Psoas muscle (tissue), 7 donors: ENCODE measurements at regions not wholly inside any gene's neighbourhood (a gene's known extent, or its start where the extent isn't known, plus 50 kb on each side); places are given as distances from the start of the nearest gene placed in this dataset.

Experiments
- ATAC-seq, 4 donors: fragments of 200-7000 bp; cut with Tn5 transposase; one replicate each; pipeline ENCODE4 v1.9.1; 2020; ENCODE audit warnings: moderate library complexity in 3 of 4, mild to moderate bottlenecking in 2 of 4
- DNase-seq, 2 donors: peaks; one replicate each; pipeline ENCODE4 v3.0.0-alpha.2; 2020
- H3K27ac ChIP-seq: fragments of 200-600 bp; one replicate; pipeline ENCODE4 v1.8.0; 2022
- H3K27me3 ChIP-seq, 3 donors: fragments of 200-600 bp in 1 of 3; one replicate each; pipeline versions ENCODE4 v1.6.1 to v1.8.0; 2013 to 2022; ENCODE audit warnings: low read length in 2 of 3, mild to moderate bottlenecking in 2 of 3, moderate library complexity in 1 of 3; ENCODE audit not compliant: insufficient read depth in 3 of 3
- H3K36me3 ChIP-seq, 2 donors: fragments of 200-600 bp in 1 of 2; one replicate each; pipeline versions ENCODE4 v1.6.1 to v1.8.0; 2013 to 2022; ENCODE audit warnings: low read depth in 1 of 2, mild to moderate bottlenecking in 1 of 2, moderate library complexity in 1 of 2; ENCODE audit not compliant: insufficient read depth in 1 of 2
- H3K4me1 ChIP-seq: fragments of 200-600 bp; one replicate; pipeline ENCODE4 v1.8.0; 2022
- H3K4me3 ChIP-seq: fragments of 200-600 bp; one replicate; pipeline ENCODE4 v1.8.0; 2022; ENCODE audit warnings: mild to moderate bottlenecking
- H3K9me3 ChIP-seq: fragments of 200-600 bp; one replicate; pipeline ENCODE4 v1.8.0; 2022
- WGBS, 3 donors: extraction: QIAGEN DNeasy Blood & Tissue Kit; methylation state at CpG; one replicate each; pipeline versions ENCODE4 v1.1.6 to v1.1.7; 2013; 5-methylcytosine and 5-hydroxymethylcytosine counted together
- intact Hi-C, 2 donors: fragments of 100-400 bp; cut with DNase I; formaldehyde crosslinking; loops; one replicate each; pipeline versions ENCODE4 v1.11.0 to v1.14.2; 2022
- TF ChIP-seq, protein P1 (sequence below): fragments of 200-600 bp; IDR thresholded peaks from one replicate; pipeline ENCODE4 v1.8.0; 2022; ENCODE audit warnings: antibody characterized with exemption
- donor health status: healthy with polysubstance abuse.
- donor health status: DM: no; HTN: no; CAD: no; lungs with moderate emphysema.
- donor health status: Bipolar disorder and iron deficiency.
- donor health status: healthy.
- donor health status: DM: yes; HTN: yes; CAD: no.
- donor health status: DM: no; HTN: no; CAD: no.
- donor health status: DM: yes; HTN: yes; CAD: no.

DNA sequence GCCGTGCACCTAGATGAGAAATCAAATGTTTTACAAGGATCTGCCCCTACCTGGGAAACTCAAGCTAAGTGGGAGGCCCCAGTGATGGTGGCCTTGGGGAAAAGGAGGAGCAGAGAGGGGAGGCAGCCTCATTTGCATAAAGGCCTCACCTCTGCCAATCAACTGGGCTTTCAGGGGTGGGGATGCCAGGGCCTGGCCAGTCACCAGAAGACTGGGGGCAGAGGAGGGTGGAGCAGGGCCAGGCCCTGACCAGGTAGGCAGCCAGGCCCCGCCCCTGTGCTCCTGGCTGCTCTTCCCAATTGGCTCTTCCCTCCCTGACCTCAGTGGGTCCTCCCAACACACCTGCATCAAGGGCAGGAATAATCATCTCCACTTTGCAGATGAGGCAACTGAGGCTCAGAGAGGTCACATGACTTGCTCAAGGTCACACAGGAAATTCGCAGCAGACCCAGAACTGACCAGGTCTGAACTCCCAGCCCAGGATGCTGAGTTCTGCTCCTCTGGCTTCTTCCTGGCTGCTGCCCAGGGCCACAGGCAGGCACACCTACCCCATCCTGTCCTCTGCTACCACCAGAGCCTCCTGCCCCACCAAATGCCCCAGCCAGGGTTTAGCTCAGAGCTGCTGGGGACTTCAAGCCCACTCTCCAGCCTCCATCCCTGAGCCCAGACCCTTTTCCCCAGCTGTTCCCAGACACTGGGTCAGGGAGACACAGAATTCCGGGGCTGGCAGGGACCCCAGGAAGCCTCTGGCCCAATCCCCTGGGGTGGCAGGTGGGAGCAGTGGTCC lies 677.9 kb downstream of the MATN1 start:
- intact Hi-C loops: no loop called here
- Histone ChIP-seq H3K36me3 (no peaks in the 10 kb centered on the region), H3K27me3 (peaks cover 0 to 19% (median 2%) of the 10 kb centered on the region in 3 donors), H3K9me3 (no peaks in the 10 kb centered on the region), H3K4me3 (no peak overlapping the region), H3K27ac (no peak overlapping the region), H3K4me1 (no peaks in the 10 kb centered on the region)
- WGBS, 3 donors: 68 to 78% (median 74%) methylated on average over 4 of the region's 4 CpGs
- DNase-seq (no peak), ATAC-seq (no peak)
- TF ChIP-seq, protein P1, sequence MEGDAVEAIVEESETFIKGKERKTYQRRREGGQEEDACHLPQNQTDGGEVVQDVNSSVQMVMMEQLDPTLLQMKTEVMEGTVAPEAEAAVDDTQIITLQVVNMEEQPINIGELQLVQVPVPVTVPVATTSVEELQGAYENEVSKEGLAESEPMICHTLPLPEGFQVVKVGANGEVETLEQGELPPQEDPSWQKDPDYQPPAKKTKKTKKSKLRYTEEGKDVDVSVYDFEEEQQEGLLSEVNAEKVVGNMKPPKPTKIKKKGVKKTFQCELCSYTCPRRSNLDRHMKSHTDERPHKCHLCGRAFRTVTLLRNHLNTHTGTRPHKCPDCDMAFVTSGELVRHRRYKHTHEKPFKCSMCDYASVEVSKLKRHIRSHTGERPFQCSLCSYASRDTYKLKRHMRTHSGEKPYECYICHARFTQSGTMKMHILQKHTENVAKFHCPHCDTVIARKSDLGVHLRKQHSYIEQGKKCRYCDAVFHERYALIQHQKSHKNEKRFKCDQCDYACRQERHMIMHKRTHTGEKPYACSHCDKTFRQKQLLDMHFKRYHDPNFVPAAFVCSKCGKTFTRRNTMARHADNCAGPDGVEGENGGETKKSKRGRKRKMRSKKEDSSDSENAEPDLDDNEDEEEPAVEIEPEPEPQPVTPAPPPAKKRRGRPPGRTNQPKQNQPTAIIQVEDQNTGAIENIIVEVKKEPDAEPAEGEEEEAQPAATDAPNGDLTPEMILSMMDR: no peak

DNA sequence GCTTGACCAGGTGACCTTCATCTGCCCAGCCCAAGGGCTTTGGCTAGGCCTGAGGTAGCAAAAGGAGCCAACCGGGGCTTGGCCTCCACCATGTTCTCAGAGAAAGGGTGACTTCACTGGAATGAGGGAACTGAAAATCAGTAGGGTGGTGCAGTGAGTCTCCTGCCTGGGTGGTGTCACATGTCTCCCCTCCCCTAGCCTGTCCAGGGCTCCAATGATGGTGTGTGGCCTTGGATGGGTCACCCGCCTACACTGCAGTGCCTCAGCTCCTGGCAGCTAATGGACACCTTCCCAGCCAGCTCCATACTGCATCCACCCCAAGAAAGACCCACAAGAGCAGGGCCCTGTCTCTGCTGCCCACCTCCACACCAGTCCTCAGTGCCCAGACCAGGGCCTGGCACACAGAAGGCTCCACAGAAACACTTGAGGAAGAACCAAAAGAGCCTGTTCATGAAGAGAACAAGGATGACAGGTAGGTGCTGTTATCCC lies 678.7 kb downstream of the MATN1 start:
- TF ChIP-seq, protein P1: no peak
- Histone ChIP-seq H3K4me1 (no peaks in the 10 kb centered on the region), H3K9me3 (no peaks in the 10 kb centered on the region), H3K27ac (no peak overlapping the region), H3K4me3 (no peak overlapping the region), H3K36me3 (no peaks in the 10 kb centered on the region), H3K27me3 (peaks cover 0 to 15% (median 2%) of the 10 kb centered on the region in 3 donors)
- ATAC-seq: no peak
- intact Hi-C loops: no loop called here
- no peak for DNase-seq
- 85 to 93% (median 89%) methylated on average over 2 of the region's 2 CpGs for WGBS, 3 donors

DNA sequence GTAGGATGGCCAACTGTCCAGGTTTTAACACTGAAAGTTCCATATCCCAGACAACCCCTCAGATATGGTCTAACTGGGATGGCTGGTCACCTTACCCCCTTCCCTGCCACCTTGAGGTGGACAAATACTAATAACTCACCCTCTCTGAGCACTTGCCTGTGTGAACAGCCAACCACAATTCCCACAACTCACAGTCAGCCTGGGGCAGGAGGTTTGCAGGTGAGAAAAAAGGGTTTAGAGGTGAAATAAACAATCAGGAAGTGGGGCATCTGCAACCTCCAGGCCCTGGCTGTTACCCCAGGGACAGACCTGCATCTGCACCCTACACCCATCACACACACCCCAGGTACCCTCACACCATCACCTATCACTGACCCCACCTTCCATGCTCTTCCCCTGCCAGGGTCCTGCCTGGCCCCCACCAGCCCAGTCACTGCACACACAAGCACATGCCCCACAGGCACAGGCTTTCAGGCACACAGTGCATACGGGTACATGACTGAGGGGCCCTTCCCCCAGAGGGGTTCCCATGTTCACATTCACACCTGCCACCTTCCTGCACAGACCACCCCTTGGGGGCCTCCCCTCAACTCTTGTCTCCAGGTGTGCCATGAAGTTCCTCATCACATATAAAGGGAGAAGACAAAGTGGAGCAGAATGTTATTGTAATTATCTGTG lies 679.5 kb downstream of the MATN1 start:
- ATAC-seq (no peak), DNase-seq (no peak)
- H3K4me1 ChIP-seq: no peaks in the 10 kb centered on the region
- TF ChIP-seq, protein P1: no peak
- H3K9me3 ChIP-seq: no peaks in the 10 kb centered on the region
- no peak overlapping the region for H3K27ac ChIP-seq
- peaks cover 0 to 15% (median 2%) of the 10 kb centered on the region in 3 donors for H3K27me3 ChIP-seq
- intact Hi-C loops: no loop called here
- H3K36me3 ChIP-seq: no peaks in the 10 kb centered on the region
- H3K4me3 ChIP-seq: no peak overlapping the region
- 77 to 81% (median 79%) methylated on average over 1 of the region's 1 CpG for WGBS, 3 donors

DNA sequence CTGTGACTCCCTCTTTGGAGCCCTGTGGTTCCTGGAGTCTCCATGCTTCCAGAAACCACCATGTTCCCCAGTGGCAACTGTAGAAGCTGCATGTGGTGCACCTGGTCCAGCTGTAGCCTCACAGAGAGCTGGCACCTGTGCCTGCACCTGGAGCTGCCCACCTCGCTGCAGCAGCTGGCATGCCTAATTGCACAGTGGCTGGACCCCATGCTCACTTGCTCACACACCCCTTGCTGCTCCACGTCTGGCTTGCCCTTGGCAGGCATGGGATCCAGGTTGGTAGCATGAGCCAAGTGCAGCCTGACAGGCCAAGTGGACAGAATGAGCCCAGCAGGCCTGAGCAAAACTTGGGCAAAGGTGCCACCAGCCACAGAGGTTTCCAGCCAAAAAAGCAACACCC lies 680.1 kb downstream of the MATN1 start:
- Histone ChIP-seq H3K4me1 (no peaks in the 10 kb centered on the region), H3K27ac (no peak overlapping the region), H3K4me3 (no peak overlapping the region), H3K27me3 (peaks cover 0 to 15% (median 2%) of the 10 kb centered on the region in 3 donors), H3K36me3 (no peaks in the 10 kb centered on the region), H3K9me3 (no peaks in the 10 kb centered on the region)
- TF ChIP-seq, protein P1: no peak
- DNase-seq (no peak), ATAC-seq (no peak)
- intact Hi-C loops: no loop called here
- 61 to 75% (median 67%) methylated on average over 2 of the region's 2 CpGs for WGBS, 3 donors
